ENCODE measurements at regions not wholly inside any gene's neighbourhood (a gene's known extent, or its start where the extent isn't known, plus 50 kb on each side); places are given as distances from the start of the nearest gene placed in this dataset.

GRCh38 chr15:25616471-25616870, 177.6 kb upstream of the UBE3A start:
- TF ChIP-seq TARDBP (IDR thresholded peaks at IDR 0.05), result no peak
- TF ChIP-seq ZNF384 (IDR thresholded peaks at IDR 0.05), result no peak
- no peak for TF ChIP-seq PKNOX1 (IDR thresholded peaks at IDR 0.05)
- TF ChIP-seq CTBP1 (IDR thresholded peaks at IDR 0.05; ENCODE audit: borderline replicate concordance), result no peak
- TF ChIP-seq FOXK2 (IDR thresholded peaks at IDR 0.05), result no peak
- TF ChIP-seq FOXA1 (IDR thresholded peaks at IDR 0.05), result no peak
- TF ChIP-seq NFRKB (IDR thresholded peaks at IDR 0.05), result no peak
- TF ChIP-seq FOXM1 (IDR thresholded peaks at IDR 0.05; ENCODE audit: borderline replicate concordance), result no peak
- no peak for TF ChIP-seq HDGF (IDR thresholded peaks at IDR 0.05; ENCODE audit: borderline replicate concordance)
- no peak for TF ChIP-seq BHLHE40 (IDR thresholded peaks at IDR 0.05; ENCODE audit: borderline replicate concordance)
- TF ChIP-seq LEF1 (IDR thresholded peaks at IDR 0.05; ENCODE audit: borderline replicate concordance), result no peak
- no peak for TF ChIP-seq SUZ12 (IDR thresholded peaks at IDR 0.05)
- TF ChIP-seq SP1 (IDR thresholded peaks at IDR 0.05), result no peak
- no peak for TF ChIP-seq L3MBTL2 (conservative IDR thresholded peaks at IDR 0.05)
- no peak for TF ChIP-seq ARNT (IDR thresholded peaks at IDR 0.05)
- no peak for TF ChIP-seq ELF4 (IDR thresholded peaks at IDR 0.05)
- ChIA-PET CTCF (no interaction called here), POLR2A (no interaction called here)
- no peak for DNase-seq (ENCODE audit: extremely low spot score)

- ChIA-PET POLR2A (no interaction called here), CTCF (no interaction called here)
- DNase-seq (ENCODE audit: extremely low spot score), result no peak
- no peak for TF ChIP-seq FOXA1 (IDR thresholded peaks at IDR 0.05)
- no peak for TF ChIP-seq CTBP1 (IDR thresholded peaks at IDR 0.05; ENCODE audit: borderline replicate concordance)
- TF ChIP-seq L3MBTL2 (conservative IDR thresholded peaks at IDR 0.05), result no peak
- no peak for TF ChIP-seq ARNT (IDR thresholded peaks at IDR 0.05)
- TF ChIP-seq HDGF (IDR thresholded peaks at IDR 0.05; ENCODE audit: borderline replicate concordance), result no peak
- TF ChIP-seq SUZ12 (IDR thresholded peaks at IDR 0.05), result no peak
- TF ChIP-seq BHLHE40 (IDR thresholded peaks at IDR 0.05; ENCODE audit: borderline replicate concordance), result no peak
- TF ChIP-seq ZNF384 (IDR thresholded peaks at IDR 0.05), result no peak
- TF ChIP-seq SP1 (IDR thresholded peaks at IDR 0.05), result no peak
- TF ChIP-seq FOXM1 (IDR thresholded peaks at IDR 0.05; ENCODE audit: borderline replicate concordance), result no peak
Measured at GRCh38 chr15:25613134-25613533, 174.3 kb upstream of the UBE3A start.

- TF ChIP-seq L3MBTL2 (conservative IDR thresholded peaks at IDR 0.05), result no peak
- no peak for TF ChIP-seq BHLHE40 (IDR thresholded peaks at IDR 0.05; ENCODE audit: borderline replicate concordance)
- no peak for TF ChIP-seq ZNF384 (IDR thresholded peaks at IDR 0.05)
- no peak for TF ChIP-seq TARDBP (IDR thresholded peaks at IDR 0.05)
- no peak for TF ChIP-seq HDGF (IDR thresholded peaks at IDR 0.05; ENCODE audit: borderline replicate concordance)
- TF ChIP-seq ARNT (IDR thresholded peaks at IDR 0.05), result no peak
- TF ChIP-seq FOXM1 (IDR thresholded peaks at IDR 0.05; ENCODE audit: borderline replicate concordance), result no peak
- no peak for TF ChIP-seq ELF4 (IDR thresholded peaks at IDR 0.05)
- ChIA-PET CTCF (no interaction called here), POLR2A (no interaction called here)
- DNase-seq (ENCODE audit: extremely low spot score), result no peak
Measured at GRCh38 chr15:25611603-25612002, 172.8 kb upstream of the UBE3A start.

- no peak for TF ChIP-seq ELF4 (IDR thresholded peaks at IDR 0.05)
- no peak for TF ChIP-seq ZNF384 (IDR thresholded peaks at IDR 0.05)
- no peak for TF ChIP-seq TARDBP (IDR thresholded peaks at IDR 0.05)
- TF ChIP-seq L3MBTL2 (conservative IDR thresholded peaks at IDR 0.05), result no peak
- no peak for TF ChIP-seq NFRKB (IDR thresholded peaks at IDR 0.05)
- TF ChIP-seq SP1 (IDR thresholded peaks at IDR 0.05), result no peak
- no peak for TF ChIP-seq FOXM1 (IDR thresholded peaks at IDR 0.05; ENCODE audit: borderline replicate concordance)
- no peak for TF ChIP-seq CTBP1 (IDR thresholded peaks at IDR 0.05; ENCODE audit: borderline replicate concordance)
- TF ChIP-seq HDGF (IDR thresholded peaks at IDR 0.05; ENCODE audit: borderline replicate concordance), result no peak
- no peak for TF ChIP-seq LEF1 (IDR thresholded peaks at IDR 0.05; ENCODE audit: borderline replicate concordance)
- no peak for TF ChIP-seq FOXA1 (IDR thresholded peaks at IDR 0.05)
- no peak for TF ChIP-seq FOXK2 (IDR thresholded peaks at IDR 0.05)
- TF ChIP-seq PKNOX1 (IDR thresholded peaks at IDR 0.05), result no peak
- TF ChIP-seq BHLHE40 (IDR thresholded peaks at IDR 0.05; ENCODE audit: borderline replicate concordance), result no peak
- ChIA-PET CTCF (no interaction called here), POLR2A (no interaction called here)
- DNase-seq (ENCODE audit: extremely low spot score), result no peak
Measured at GRCh38 chr15:25609371-25609770, 170.5 kb upstream of the UBE3A start.

GRCh38 chr15:25608926-25609325, 170.1 kb upstream of the UBE3A start:
- DNase-seq (ENCODE audit: extremely low spot score), result no peak
- TF ChIP-seq L3MBTL2 (conservative IDR thresholded peaks at IDR 0.05) (no peak), ZNF384 (IDR thresholded peaks at IDR 0.05) (no peak), SP1 (IDR thresholded peaks at IDR 0.05) (no peak), NFRKB (IDR thresholded peaks at IDR 0.05) (no peak), ELF4 (IDR thresholded peaks at IDR 0.05) (no peak), FOXK2 (IDR thresholded peaks at IDR 0.05) (no peak), ARNT (IDR thresholded peaks at IDR 0.05) (no peak), CTBP1 (IDR thresholded peaks at IDR 0.05; ENCODE audit: borderline replicate concordance) (no peak), TARDBP (IDR thresholded peaks at IDR 0.05) (no peak), LEF1 (IDR thresholded peaks at IDR 0.05; ENCODE audit: borderline replicate concordance) (no peak), FOXA1 (IDR thresholded peaks at IDR 0.05) (no peak), HDGF (IDR thresholded peaks at IDR 0.05; ENCODE audit: borderline replicate concordance) (no peak), PKNOX1 (IDR thresholded peaks at IDR 0.05) (no peak)
- CTCF ChIA-PET, result no interaction called here
- POLR2A ChIA-PET, result no interaction called here

GRCh38 chr15:25605151-25605550, 166.3 kb upstream of the UBE3A start:
- ChIA-PET POLR2A (no interaction called here), CTCF (no interaction called here)
- no peak for DNase-seq (ENCODE audit: extremely low spot score)
- TF ChIP-seq FOXK2 (IDR thresholded peaks at IDR 0.05), result no peak
- no peak for TF ChIP-seq CTBP1 (IDR thresholded peaks at IDR 0.05; ENCODE audit: borderline replicate concordance)
- TF ChIP-seq PKNOX1 (IDR thresholded peaks at IDR 0.05), result no peak
- no peak for TF ChIP-seq NFRKB (IDR thresholded peaks at IDR 0.05)
- TF ChIP-seq BHLHE40 (IDR thresholded peaks at IDR 0.05; ENCODE audit: borderline replicate concordance), result no peak
- TF ChIP-seq TARDBP (IDR thresholded peaks at IDR 0.05), result no peak
- TF ChIP-seq ELF4 (IDR thresholded peaks at IDR 0.05), result no peak
- no peak for TF ChIP-seq SUZ12 (IDR thresholded peaks at IDR 0.05)
- no peak for TF ChIP-seq FOXM1 (IDR thresholded peaks at IDR 0.05; ENCODE audit: borderline replicate concordance)
- TF ChIP-seq ARNT (IDR thresholded peaks at IDR 0.05), result no peak
